RWPE1 (cell line): ENCODE measurements at regions not wholly inside any gene's neighbourhood (a gene's known extent, or its start where the extent isn't known, plus 50 kb on each side); places are given as distances from the start of the nearest gene placed in this dataset.

Experiments used
- CTCF ChIA-PET: fragments of 350-600 bp; sonication (Branson Sonifier 250); formaldehyde crosslinking; extraction: SDS; loops from one replicate; lab custom pipeline; 2021; lab: Yijun Ruan, JAX
- POLR2A ChIA-PET: fragments of 400-600 bp; formaldehyde crosslinking; extraction: SDS; loops from one replicate; lab custom pipeline; 2020; ENCODE audit warnings: antibody characterized with exemption; ENCODE audit not compliant: low non-redundant PET; lab: Yijun Ruan, JAX
- DNase-seq: peaks from one replicate; pipeline ENCODE4 v3.0.0; 2012; ENCODE audit warnings: low spot score
- H3K27ac ChIP-seq: fragments of 450-650 bp; 2 replicates; pipeline ENCODE4 v1.5.1; 2017
- TF ChIP-seq, protein P1 (sequence below): fragments of 450-650 bp; conservative IDR thresholded peaks from 2 replicates; pipeline ENCODE4 v1.5.1; 2017; ENCODE audit warnings: low read depth, mild to moderate bottlenecking

DNA sequence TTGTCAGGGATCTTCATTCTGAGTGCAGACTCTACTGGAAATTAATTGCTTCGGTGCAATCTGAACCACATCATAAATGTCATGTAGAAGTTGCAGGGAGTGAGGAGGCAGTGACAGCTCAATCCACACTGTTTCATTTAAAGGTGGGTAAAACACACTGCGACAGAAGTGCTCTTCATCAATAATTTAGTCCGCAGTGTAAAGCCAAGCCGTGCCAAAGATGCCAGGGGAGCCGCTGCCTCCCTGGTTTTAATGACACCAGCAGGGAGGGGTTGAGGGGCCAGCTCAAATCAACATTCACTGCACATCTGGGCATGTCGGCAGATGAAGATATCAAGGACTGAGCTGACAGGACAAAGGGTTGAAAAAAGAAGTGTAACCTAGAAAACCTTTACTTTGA lies 305.7 kb upstream of the VRK2 start:
- TF ChIP-seq, protein P1, sequence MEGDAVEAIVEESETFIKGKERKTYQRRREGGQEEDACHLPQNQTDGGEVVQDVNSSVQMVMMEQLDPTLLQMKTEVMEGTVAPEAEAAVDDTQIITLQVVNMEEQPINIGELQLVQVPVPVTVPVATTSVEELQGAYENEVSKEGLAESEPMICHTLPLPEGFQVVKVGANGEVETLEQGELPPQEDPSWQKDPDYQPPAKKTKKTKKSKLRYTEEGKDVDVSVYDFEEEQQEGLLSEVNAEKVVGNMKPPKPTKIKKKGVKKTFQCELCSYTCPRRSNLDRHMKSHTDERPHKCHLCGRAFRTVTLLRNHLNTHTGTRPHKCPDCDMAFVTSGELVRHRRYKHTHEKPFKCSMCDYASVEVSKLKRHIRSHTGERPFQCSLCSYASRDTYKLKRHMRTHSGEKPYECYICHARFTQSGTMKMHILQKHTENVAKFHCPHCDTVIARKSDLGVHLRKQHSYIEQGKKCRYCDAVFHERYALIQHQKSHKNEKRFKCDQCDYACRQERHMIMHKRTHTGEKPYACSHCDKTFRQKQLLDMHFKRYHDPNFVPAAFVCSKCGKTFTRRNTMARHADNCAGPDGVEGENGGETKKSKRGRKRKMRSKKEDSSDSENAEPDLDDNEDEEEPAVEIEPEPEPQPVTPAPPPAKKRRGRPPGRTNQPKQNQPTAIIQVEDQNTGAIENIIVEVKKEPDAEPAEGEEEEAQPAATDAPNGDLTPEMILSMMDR = no peak
- DNase-seq = no peak
- POLR2A ChIA-PET = no interaction called here
- H3K27ac ChIP-seq = no peak overlapping the region
- CTCF ChIA-PET = interaction anchor here (0.6 kb wide), 1 partner anchor 20 kb away, joined by 5 read pairs; no protein-coding TSS in a partner anchor

DNA sequence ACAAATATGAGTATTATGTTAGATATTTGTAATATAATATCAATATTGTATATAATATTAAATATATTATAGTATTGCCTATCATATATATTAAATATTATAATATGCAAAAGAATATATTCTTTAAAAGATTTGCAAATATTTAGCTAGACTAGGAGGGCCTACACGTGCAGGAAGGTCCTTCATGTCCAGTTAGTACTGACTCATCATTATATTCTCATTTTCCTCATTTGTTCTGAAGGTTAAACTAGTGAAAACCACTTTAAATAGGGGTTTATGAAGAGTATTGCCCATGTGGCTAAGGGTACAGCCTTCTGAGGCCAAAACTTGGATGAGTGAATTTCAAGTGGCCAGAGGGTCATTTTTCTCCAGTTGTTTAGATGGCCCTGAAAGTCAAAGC lies 293.0 kb upstream of the VRK2 start:
- TF ChIP-seq, protein P1 = no peak
- ChIA-PET POLR2A (no interaction called here), CTCF (no interaction called here)
- DNase-seq = no peak
- H3K27ac ChIP-seq = no peak overlapping the region

DNA sequence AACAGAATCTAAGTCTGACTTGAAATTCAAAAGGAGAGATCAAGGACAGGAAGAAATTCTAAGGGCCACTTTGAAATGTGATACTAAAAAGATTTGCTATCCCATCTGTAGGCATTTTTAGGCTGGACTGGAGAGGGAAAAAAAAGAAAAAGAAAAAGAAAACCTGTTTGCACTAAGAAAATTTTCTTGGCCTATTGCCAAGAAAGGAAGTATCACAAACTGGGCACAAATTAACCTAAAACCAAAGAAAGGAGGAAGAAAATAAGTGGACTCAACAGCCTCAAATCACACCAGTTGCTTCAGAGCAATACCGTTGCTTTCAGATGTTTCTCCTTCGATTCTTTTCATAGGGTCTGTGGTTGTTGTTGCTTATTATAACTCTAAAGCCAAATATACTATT lies 287.9 kb upstream of the VRK2 start:
- TF ChIP-seq, protein P1 = no peak
- no peak overlapping the region for H3K27ac ChIP-seq
- CTCF ChIA-PET = interaction anchor here (2.1 kb wide), 1 partner anchor 126 kb away, joined by 6 read pairs; no protein-coding TSS in a partner anchor
- POLR2A ChIA-PET = no interaction called here
- no peak for DNase-seq

DNA sequence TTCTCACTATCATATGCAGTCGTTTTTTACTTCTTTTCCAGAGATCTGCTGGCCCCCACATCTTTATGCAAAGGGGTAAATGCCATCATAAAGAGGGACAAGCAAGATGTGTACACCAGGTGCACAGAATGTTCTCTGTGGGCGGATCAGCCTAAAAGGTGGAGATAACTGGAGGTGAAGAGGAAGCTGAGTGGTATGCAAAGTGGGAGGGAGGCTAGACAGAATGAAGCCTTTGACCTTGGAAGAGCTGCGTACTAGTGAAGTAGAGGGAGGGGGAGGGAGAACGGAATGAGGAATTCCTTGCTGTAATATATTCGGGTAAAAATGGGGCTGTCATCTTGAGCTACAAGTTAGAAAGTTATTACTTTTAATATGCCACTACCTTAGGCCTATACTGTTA lies 287.5 kb upstream of the VRK2 start:
- CTCF ChIA-PET = interaction anchor here (0.5 to 2.1 kb wide), 10 partner anchors 10 to 689 kb away, joined by 3 to 12 read pairs (median 4); no protein-coding TSS in a partner anchor
- TF ChIP-seq, protein P1 = no peak
- no peak for DNase-seq
- no peak overlapping the region for H3K27ac ChIP-seq
- POLR2A ChIA-PET = no interaction called here

DNA sequence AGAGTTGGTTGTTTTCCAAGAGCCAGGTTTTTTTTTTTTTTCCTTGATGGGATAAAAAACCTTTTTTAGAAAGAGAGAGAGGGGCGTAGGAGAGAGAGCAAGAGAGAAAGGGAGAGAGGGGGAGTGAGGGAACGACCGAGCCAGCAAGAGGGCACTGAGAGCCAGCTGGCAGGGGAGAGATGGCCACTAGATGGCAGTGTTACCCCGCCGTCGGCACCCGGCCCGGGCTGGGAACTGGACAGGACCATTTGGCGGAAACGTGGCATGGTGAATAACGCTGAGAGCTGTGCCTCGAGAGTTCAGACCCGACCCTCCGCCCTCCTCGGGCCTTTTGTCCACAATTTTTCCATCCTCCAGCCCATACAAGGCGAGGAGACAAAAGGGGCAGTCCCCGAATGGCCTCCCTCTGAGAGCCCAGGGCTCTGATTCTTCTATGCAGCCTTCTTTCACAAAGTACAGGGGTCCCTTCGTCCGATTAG lies 286.7 kb upstream of the VRK2 start:
- TF ChIP-seq, protein P1 = peak; percentile 90
- POLR2A ChIA-PET = no interaction called here
- CTCF ChIA-PET = interaction anchor here (0.5 to 2.1 kb wide), 14 partner anchors 10 to 688 kb away, joined by 3 to 12 read pairs (median 4); no protein-coding TSS in a partner anchor
- peak; percentile 76 for DNase-seq
- no peak overlapping the region for H3K27ac ChIP-seq

DNA sequence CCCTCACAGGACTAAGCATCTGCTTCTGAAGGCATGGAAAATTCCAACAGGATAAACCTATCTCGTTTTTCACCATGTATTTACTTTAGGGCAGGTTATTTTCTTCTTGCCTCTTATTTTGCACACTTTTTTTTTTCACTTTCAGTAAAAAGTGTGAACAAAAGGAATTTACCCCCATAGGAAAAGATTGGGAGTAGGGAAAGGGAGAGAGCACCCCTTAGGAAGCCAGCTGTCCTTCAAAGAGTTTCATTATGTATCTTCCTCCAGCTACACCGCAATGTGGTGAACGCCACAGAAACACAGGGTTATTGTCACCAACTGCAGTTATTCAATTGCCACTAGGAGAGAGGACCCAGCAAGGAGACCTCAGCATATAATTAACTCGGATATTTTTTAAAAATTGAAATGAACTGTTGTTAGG lies 286.2 kb upstream of the VRK2 start:
- DNase-seq = no peak
- TF ChIP-seq, protein P1 = no peak
- POLR2A ChIA-PET = no interaction called here
- no peak overlapping the region for H3K27ac ChIP-seq
- CTCF ChIA-PET = interaction anchor here (0.5 to 2.1 kb wide), 13 partner anchors 11 to 1817 kb away, joined by 3 to 12 read pairs (median 4); no protein-coding TSS in a partner anchor
